ENCODE measurements at regions not wholly inside any gene's neighbourhood (a gene's known extent, or its start where the extent isn't known, plus 50 kb on each side); places are given as distances from the start of the nearest gene placed in this dataset.
"Not testable (repeated sequence)": the region's sequence is repeated elsewhere in the genome, so short reads cannot be mapped to it uniquely, and the experiment has no call there.

- peak; percentile 13 for DNase-seq (ENCODE audit: low spot score)
Observed at GRCh38 chr7:6938284-6938683, 112.2 kb upstream of the CCZ1B start.

GRCh38 chr7:6939126-6939525 is 113.1 kb upstream of the CCZ1B start:
- not testable (repeated sequence) for DNase-seq (ENCODE audit: low spot score)

GRCh38 chr7:6939896-6940295 is 113.8 kb upstream of the CCZ1B start:
- not testable (repeated sequence) for DNase-seq (ENCODE audit: low spot score)

- not testable (repeated sequence) for DNase-seq (ENCODE audit: low spot score)
Observed at GRCh38 chr7:6946873-6947272, 120.8 kb upstream of the CCZ1B start.

GRCh38 chr7:6950231-6950630 is 124.2 kb upstream of the CCZ1B start:
- DNase-seq (ENCODE audit: low spot score) = not testable (repeated sequence)

GRCh38 chr7:6951553-6951952 is 125.5 kb upstream of the CCZ1B start:
- not testable (repeated sequence) for DNase-seq (ENCODE audit: low spot score)

- DNase-seq (ENCODE audit: low spot score) = not testable (repeated sequence)
Observed at GRCh38 chr7:6953138-6953797, 127.2 kb upstream of the CCZ1B start.

GRCh38 chr7:6953798-6954181 is 127.7 kb upstream of the CCZ1B start:
- DNase-seq (ENCODE audit: low spot score) = not testable (repeated sequence)

GRCh38 chr7:6955385-6955784 is 129.3 kb upstream of the CCZ1B start:
- not testable (repeated sequence) for DNase-seq (ENCODE audit: low spot score)

GRCh38 chr7:6955990-6956566 is 130.0 kb upstream of the CCZ1B start:
- not testable (repeated sequence) for DNase-seq (ENCODE audit: low spot score)

GRCh38 chr7:6958371-6958770 is 132.3 kb upstream of the CCZ1B start:
- not testable (repeated sequence) for DNase-seq (ENCODE audit: low spot score)

GRCh38 chr7:6959942-6960341 is 133.9 kb upstream of the CCZ1B start:
- not testable (repeated sequence) for DNase-seq (ENCODE audit: low spot score)

- DNase-seq (ENCODE audit: low spot score) = not testable (repeated sequence)
Observed at GRCh38 chr7:6962871-6963270, 136.8 kb upstream of the CCZ1B start.

GRCh38 chr7:6965051-6965450 is 139.0 kb upstream of the CCZ1B start:
- DNase-seq (ENCODE audit: low spot score) = peak; percentile 4

- DNase-seq (ENCODE audit: low spot score) = not testable (repeated sequence)
Observed at GRCh38 chr7:6970180-6970579, 144.1 kb upstream of the CCZ1B start.

- not testable (repeated sequence) for DNase-seq (ENCODE audit: low spot score)
Observed at GRCh38 chr7:6974876-6975275, 148.8 kb upstream of the CCZ1B start.

GRCh38 chr7:6975346-6975745 is 149.3 kb upstream of the CCZ1B start:
- not testable (repeated sequence) for DNase-seq (ENCODE audit: low spot score)

- DNase-seq (ENCODE audit: low spot score) = not testable (repeated sequence)
Observed at GRCh38 chr7:6977368-6977767, 151.3 kb upstream of the CCZ1B start.

- not testable (repeated sequence) for DNase-seq (ENCODE audit: low spot score)
Observed at GRCh38 chr7:6978326-6978725, 152.3 kb upstream of the CCZ1B start.

GRCh38 chr7:6979456-6979855 is 153.4 kb upstream of the CCZ1B start:
- not testable (repeated sequence) for DNase-seq (ENCODE audit: low spot score)

GRCh38 chr7:6982375-6982774 is 156.3 kb upstream of the CCZ1B start:
- not testable (repeated sequence) for DNase-seq (ENCODE audit: low spot score)

GRCh38 chr7:6986892-6987291 is 160.8 kb upstream of the CCZ1B start:
- DNase-seq (ENCODE audit: low spot score) = not testable (repeated sequence)

GRCh38 chr7:6988608-6989007 is 162.5 kb upstream of the CCZ1B start:
- DNase-seq (ENCODE audit: low spot score) = not testable (repeated sequence)

GRCh38 chr7:6989968-6990367 is 163.9 kb upstream of the CCZ1B start:
- not testable (repeated sequence) for DNase-seq (ENCODE audit: low spot score)

Data from cerebellar cortex (tissue), 1 donor.